Gastroesophageal sphincter (tissue), 3 donors: ENCODE measurements at regions not wholly inside any gene's neighbourhood (a gene's known extent, or its start where the extent isn't known, plus 50 kb on each side); places are given as distances from the start of the nearest gene placed in this dataset.
"Not testable (repeated sequence)": the region's sequence is repeated elsewhere in the genome, so short reads cannot be mapped to it uniquely, and the experiment has no call there.

Experiments
- EP300 ChIP-seq: sonication (generic); formaldehyde crosslinking; IDR thresholded peaks from one replicate; pipeline ENCODE4 v1.6.1; 2017; ENCODE audit warnings: antibody characterized with exemption, mild to moderate bottlenecking
- POLR2A ChIP-seq, 2 donors: fragments of 450-650 bp; IDR thresholded peaks; one replicate each; pipeline ENCODE4 v1.6.1; 2017; ENCODE audit warnings: antibody characterized with exemption in 2 of 2, mild to moderate bottlenecking in 2 of 2, moderate library complexity in 1 of 2
- POLR2AphosphoS5 ChIP-seq: sonication (generic); formaldehyde crosslinking; IDR thresholded peaks from one replicate; pipeline ENCODE4 v1.6.1; 2017; ENCODE audit warnings: antibody characterized with exemption
- TF ChIP-seq, protein P1 (sequence below), 4 experiments: fragments of 200-600 bp in 2 of 4; fragments of 450-650 bp in 2 of 4; sonication (generic) in 1 of 4; IDR thresholded peaks; one replicate each; pipeline ENCODE4 v1.5.1; 2017 to 2019; ENCODE audit warnings: antibody characterized with exemption in 4 of 4, mild to moderate bottlenecking in 2 of 4, moderate library complexity in 2 of 4

DNA sequence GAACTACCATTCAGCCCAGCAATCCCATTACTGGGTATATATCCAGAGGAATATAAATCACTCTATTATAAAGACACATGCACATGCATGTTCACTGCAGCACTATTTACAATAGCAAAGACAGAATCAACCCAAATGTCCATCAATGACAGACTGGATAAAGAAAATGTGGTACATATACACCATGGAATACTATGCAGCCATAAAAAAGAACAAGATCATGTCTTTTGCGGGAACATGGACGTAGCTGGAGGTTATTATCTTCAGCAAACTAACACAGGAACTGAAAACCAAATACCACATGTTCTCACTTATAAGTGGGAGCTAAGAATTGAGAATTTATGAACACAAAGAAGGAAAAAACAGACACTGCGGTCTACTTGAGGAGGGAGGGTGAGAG is 195.1 kb downstream of the GPAT3 start:
- TF ChIP-seq, protein P1, sequence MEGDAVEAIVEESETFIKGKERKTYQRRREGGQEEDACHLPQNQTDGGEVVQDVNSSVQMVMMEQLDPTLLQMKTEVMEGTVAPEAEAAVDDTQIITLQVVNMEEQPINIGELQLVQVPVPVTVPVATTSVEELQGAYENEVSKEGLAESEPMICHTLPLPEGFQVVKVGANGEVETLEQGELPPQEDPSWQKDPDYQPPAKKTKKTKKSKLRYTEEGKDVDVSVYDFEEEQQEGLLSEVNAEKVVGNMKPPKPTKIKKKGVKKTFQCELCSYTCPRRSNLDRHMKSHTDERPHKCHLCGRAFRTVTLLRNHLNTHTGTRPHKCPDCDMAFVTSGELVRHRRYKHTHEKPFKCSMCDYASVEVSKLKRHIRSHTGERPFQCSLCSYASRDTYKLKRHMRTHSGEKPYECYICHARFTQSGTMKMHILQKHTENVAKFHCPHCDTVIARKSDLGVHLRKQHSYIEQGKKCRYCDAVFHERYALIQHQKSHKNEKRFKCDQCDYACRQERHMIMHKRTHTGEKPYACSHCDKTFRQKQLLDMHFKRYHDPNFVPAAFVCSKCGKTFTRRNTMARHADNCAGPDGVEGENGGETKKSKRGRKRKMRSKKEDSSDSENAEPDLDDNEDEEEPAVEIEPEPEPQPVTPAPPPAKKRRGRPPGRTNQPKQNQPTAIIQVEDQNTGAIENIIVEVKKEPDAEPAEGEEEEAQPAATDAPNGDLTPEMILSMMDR (IDR thresholded peaks at IDR 0.05) = not testable (repeated sequence)
- TF ChIP-seq POLR2A (IDR thresholded peaks at IDR 0.05); POLR2AphosphoS5; EP300: not testable (repeated sequence)
